IPS DF 6.9 (cell line): ENCODE measurements at regions not wholly inside any gene's neighbourhood (a gene's known extent, or its start where the extent isn't known, plus 50 kb on each side); places are given as distances from the start of the nearest gene placed in this dataset.
"Not testable (repeated sequence)": the region's sequence is repeated elsewhere in the genome, so short reads cannot be mapped to it uniquely, and the experiment has no call there.

Experiments
- DNase-seq: peaks from one replicate; pipeline ENCODE4 v3.0.0-alpha.2; 2013; ENCODE audit warnings: low read depth, low spot score
- H3K27ac ChIP-seq: one replicate; pipeline ENCODE4 v1.5.1; 2013; ENCODE audit warnings: low read length, control low read depth
- H3K27me3 ChIP-seq: 2 replicates; pipeline ENCODE4 v1.6.1; 2013; ENCODE audit warnings: mild to moderate bottlenecking, low read length; ENCODE audit not compliant: control insufficient read depth, insufficient read depth
- H3K36me3 ChIP-seq: 2 replicates; pipeline ENCODE4 v1.6.1; 2013; ENCODE audit warnings: low read length; ENCODE audit not compliant: control insufficient read depth, insufficient read depth
- H3K4me1 ChIP-seq: 2 replicates; pipeline ENCODE4 v1.6.1; 2013; ENCODE audit warnings: low read length; ENCODE audit not compliant: control insufficient read depth, insufficient read depth
- H3K4me3 ChIP-seq: 2 replicates; pipeline ENCODE4 v1.5.1; 2013; ENCODE audit warnings: mild to moderate bottlenecking, low read length
- H3K9me3 ChIP-seq: 2 replicates; pipeline ENCODE4 v1.6.1; 2013; ENCODE audit warnings: low read length, inconsistent platforms; ENCODE audit not compliant: control insufficient read depth, insufficient read depth
- WGBS: extraction: QIAGEN DNeasy Blood & Tissue Kit; methylation state at CpG from one replicate; pipeline ENCODE4 v1.1.7; 2013; ENCODE audit warnings: mixed read lengths, missing lambda C conversion rate; ENCODE audit not compliant: insufficient read length, insufficient coverage; 5-methylcytosine and 5-hydroxymethylcytosine counted together

- no peak for DNase-seq
- no CpG with 5 or more reads among the region's 8 CpGs for WGBS
- Histone ChIP-seq H3K9me3 (no peaks in the 10 kb centered on the region), H3K27ac (no peak overlapping the region), H3K27me3 (no peaks in the 10 kb centered on the region), H3K4me3 (no peak overlapping the region), H3K4me1 (no peaks in the 10 kb centered on the region), H3K36me3 (no peaks in the 10 kb centered on the region)
Measured at GRCh38 chr12:20006871-20007730, 361.2 kb upstream of the PDE3A start.

- H3K4me3 ChIP-seq, H3K27me3 ChIP-seq, H3K27ac ChIP-seq, H3K36me3 ChIP-seq, H3K4me1 ChIP-seq, DNase-seq, H3K9me3 ChIP-seq: not testable (repeated sequence)
- no CpG with 5 or more reads among the region's 8 CpGs for WGBS
Measured at GRCh38 chr12:20009965-20010364, 358.4 kb upstream of the PDE3A start.

DNA sequence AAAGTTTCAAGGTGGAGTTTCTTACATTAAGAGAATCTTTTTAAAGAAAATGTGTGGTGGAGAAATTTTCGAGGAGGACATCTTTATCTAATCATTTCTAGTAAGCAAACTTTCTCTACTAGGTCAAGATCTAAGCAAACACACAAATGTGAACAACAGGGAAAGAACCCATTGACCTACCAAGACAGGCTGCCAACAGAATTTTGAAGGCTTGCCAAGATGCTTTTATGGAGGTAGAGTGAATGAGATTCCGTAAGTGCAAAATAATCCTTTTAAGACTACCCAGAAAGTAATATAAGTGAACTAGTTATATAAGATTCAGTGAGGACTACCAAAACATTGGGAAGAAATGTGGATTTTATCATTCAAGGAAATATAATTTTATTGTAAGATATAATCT is 357.1 kb upstream of the PDE3A start:
- no CpG with 5 or more reads among the region's 2 CpGs for WGBS
- Histone ChIP-seq H3K9me3 (no peaks in the 10 kb centered on the region), H3K27ac (no peak overlapping the region), H3K4me3 (no peak overlapping the region), H3K36me3 (no peaks in the 10 kb centered on the region), H3K4me1 (no peaks in the 10 kb centered on the region), H3K27me3 (no peaks in the 10 kb centered on the region)
- no peak for DNase-seq

DNA sequence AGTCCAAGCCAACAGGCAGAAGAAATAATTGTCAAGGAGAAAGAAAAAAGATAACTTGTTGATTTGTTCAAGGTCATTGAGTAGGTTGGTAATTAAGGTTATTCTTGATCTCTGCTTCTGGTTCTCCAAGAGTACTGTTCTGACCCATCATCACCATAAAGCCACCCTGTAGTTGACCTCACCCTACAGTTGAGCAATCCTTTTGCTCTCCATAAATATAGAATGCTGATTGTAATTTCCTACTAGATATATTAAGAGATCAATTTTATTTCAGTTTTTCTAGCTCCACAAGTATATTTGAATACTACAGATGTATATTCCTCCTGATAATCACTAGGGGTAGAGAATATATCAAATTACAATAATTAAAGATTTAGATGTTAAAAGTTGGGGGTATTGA is 350.5 kb upstream of the PDE3A start:
- no peak overlapping the region for H3K27ac ChIP-seq

DNA sequence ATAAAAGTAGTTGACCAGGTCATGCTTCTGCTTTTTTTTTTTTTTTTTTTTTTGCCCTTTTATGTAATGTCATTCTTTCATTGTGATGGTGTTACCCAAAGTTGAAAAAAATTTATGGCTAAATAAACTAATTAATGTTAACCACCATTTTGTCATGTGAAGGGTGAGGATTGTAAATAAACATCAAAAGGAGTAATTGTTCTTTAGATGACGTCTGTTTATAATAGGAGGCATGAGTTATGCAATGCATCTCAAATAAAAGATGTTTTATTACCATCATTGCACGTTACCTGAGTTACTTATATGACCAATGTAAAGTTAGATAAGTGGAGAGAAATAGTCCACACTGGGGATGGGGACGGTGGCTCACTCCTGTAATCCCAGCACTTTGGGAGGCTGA is 349.9 kb upstream of the PDE3A start:
- no CpG with 5 or more reads among the region's 3 CpGs for WGBS
- Histone ChIP-seq H3K4me3 (no peak overlapping the region), H3K36me3 (no peaks in the 10 kb centered on the region), H3K27ac (no peak overlapping the region), H3K4me1 (no peaks in the 10 kb centered on the region), H3K9me3 (no peaks in the 10 kb centered on the region), H3K27me3 (no peaks in the 10 kb centered on the region)
- DNase-seq: no peak

More for the DNA sequence above, 350.5 kb upstream of the PDE3A start:
- Histone ChIP-seq H3K36me3 (no peaks in the 10 kb centered on the region), H3K9me3 (no peaks in the 10 kb centered on the region), H3K27me3 (no peaks in the 10 kb centered on the region), H3K4me1 (no peaks in the 10 kb centered on the region), H3K4me3 (no peak overlapping the region)
- DNase-seq: no peak

GRCh38 chr12:20024194-20024593 is 344.1 kb upstream of the PDE3A start:
- Histone ChIP-seq H3K27ac (no peak overlapping the region), H3K9me3 (no peaks in the 10 kb centered on the region), H3K36me3 (no peaks in the 10 kb centered on the region), H3K4me1 (no peaks in the 10 kb centered on the region), H3K4me3 (no peak overlapping the region), H3K27me3 (no peaks in the 10 kb centered on the region)
- no CpG with 5 or more reads among the region's 6 CpGs for WGBS
- no peak for DNase-seq

GRCh38 chr12:20028033-20028432 is 340.3 kb upstream of the PDE3A start:
- H3K4me1 ChIP-seq: no peaks in the 10 kb centered on the region
- H3K27ac ChIP-seq: no peak overlapping the region
- WGBS: no CpG with 5 or more reads among the region's 1 CpG
- H3K4me3 ChIP-seq: no peak overlapping the region
- no peaks in the 10 kb centered on the region for H3K36me3 ChIP-seq
- DNase-seq: no peak
- H3K9me3 ChIP-seq: no peaks in the 10 kb centered on the region
- H3K27me3 ChIP-seq: no peaks in the 10 kb centered on the region

- Histone ChIP-seq H3K27ac (no peak overlapping the region), H3K9me3 (no peaks in the 10 kb centered on the region), H3K36me3 (no peaks in the 10 kb centered on the region), H3K4me3 (no peak overlapping the region), H3K27me3 (no peaks in the 10 kb centered on the region), H3K4me1 (no peaks in the 10 kb centered on the region)
- no CpG with 5 or more reads among the region's 1 CpG for whole genome bisulfite sequencing
- no peak for DNase-seq
Measured at GRCh38 chr12:20030826-20031225, 337.5 kb upstream of the PDE3A start.

- no peak overlapping the region for H3K4me3 ChIP-seq
- H3K36me3 ChIP-seq: no peaks in the 10 kb centered on the region
- H3K9me3 ChIP-seq: no peaks in the 10 kb centered on the region
- no peak overlapping the region for H3K27ac ChIP-seq
- peaks cover 2% of the 10 kb centered on the region; the same call in 1 of the 2 replicates for H3K4me1 ChIP-seq
- DNase-seq: no peak
- no CpG with 5 or more reads among the region's 4 CpGs for WGBS
- no peaks in the 10 kb centered on the region for H3K27me3 ChIP-seq
Measured at GRCh38 chr12:20039562-20039961, 328.8 kb upstream of the PDE3A start.

DNA sequence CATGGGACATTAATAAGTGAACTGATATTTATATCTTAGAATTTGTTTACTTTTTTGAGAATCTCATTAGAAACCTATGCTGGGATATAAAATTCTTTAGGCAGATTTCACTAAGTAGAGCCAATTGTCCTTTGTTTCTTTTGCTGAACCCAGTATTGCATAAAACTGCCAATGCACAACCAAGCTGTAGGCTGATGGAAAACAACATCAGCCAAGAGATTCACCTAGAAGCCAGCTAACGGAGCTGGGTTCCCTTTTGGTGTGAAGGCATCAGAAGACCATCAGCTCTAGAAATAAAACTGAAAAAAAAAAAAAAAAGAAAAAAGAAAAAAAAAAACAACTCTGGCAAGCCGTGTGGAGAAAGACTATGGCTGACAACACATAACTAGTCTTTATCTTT is 328.2 kb upstream of the PDE3A start:
- no peak for DNase-seq
- Histone ChIP-seq H3K4me1 (peaks cover 2% of the 10 kb centered on the region; the same call in 1 of the 2 replicates), H3K36me3 (no peaks in the 10 kb centered on the region), H3K9me3 (no peaks in the 10 kb centered on the region), H3K4me3 (no peak overlapping the region), H3K27me3 (no peaks in the 10 kb centered on the region), H3K27ac (no peak overlapping the region)
- no CpG with 5 or more reads among the region's 2 CpGs for WGBS

DNA sequence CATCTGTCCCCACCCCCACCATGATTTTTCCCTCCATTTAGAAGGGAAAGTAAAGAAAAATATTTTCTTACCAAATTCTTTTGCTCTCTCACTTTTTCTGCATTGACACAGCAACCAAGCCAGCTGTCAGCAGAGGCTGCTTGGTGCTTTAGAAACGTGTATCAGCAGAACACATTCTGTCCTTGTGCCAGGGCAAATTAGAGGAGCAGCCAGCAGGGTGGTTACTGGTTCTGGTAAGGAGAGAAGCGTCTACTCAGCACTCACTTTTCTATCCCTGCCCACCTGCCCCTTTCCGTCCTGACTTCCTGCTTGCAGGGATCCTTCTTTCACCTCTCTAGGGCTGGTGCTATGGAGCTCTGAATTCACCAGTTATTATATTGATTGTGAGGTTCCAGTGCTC is 327.5 kb upstream of the PDE3A start:
- peaks cover 2% of the 10 kb centered on the region; the same call in 1 of the 2 replicates for H3K4me1 ChIP-seq
- H3K9me3 ChIP-seq: no peaks in the 10 kb centered on the region
- DNase-seq: no peak
- H3K27ac ChIP-seq: no peak overlapping the region
- H3K4me3 ChIP-seq: no peak overlapping the region
- H3K36me3 ChIP-seq: no peaks in the 10 kb centered on the region
- WGBS: no CpG with 5 or more reads among the region's 3 CpGs
- H3K27me3 ChIP-seq: no peaks in the 10 kb centered on the region
